ENCODE measurements at regions not wholly inside any gene's neighbourhood (a gene's known extent, or its start where the extent isn't known, plus 50 kb on each side); places are given as distances from the start of the nearest gene placed in this dataset.
"Not testable (repeated sequence)": the region's sequence is repeated elsewhere in the genome, so short reads cannot be mapped to it uniquely, and the experiment has no call there.

GRCh38 chr13:109269381-109269780 lies 517.0 kb downstream of the IRS2 start:
- not testable (repeated sequence) for TF ChIP-seq CTCF (IDR thresholded peaks at IDR 0.05; ENCODE audit: borderline replicate concordance, extremely low read depth, low read length, poor library complexity, severe bottlenecking); EZH2 (IDR thresholded peaks at IDR 0.05; ENCODE audit: borderline replicate concordance, low read depth, low read length, severe bottlenecking)

All from DND-41 (cell line).